HepG2 (cell line): ENCODE measurements at regions not wholly inside any gene's neighbourhood (a gene's known extent, or its start where the extent isn't known, plus 50 kb on each side); places are given as distances from the start of the nearest gene placed in this dataset.

Source experiments
- CAMTA2 ChIP-seq: sonication (generic); formaldehyde crosslinking; IDR thresholded peaks from 2 replicates; pipeline ENCODE4 v1.4.0; 2020; ENCODE audit warnings: mild to moderate bottlenecking, missing genetic modification reagents, borderline replicate concordance
- CBX5 ChIP-seq: sonication (generic); formaldehyde crosslinking; IDR thresholded peaks from 2 replicates; pipeline ENCODE4 v1.4.0; 2020; ENCODE audit warnings: missing genetic modification reagents, borderline replicate concordance
- DR1 ChIP-seq: sonication (generic); formaldehyde crosslinking; IDR thresholded peaks from 2 replicates; pipeline ENCODE4 v1.8.0; 2021; ENCODE audit warnings: mild to moderate bottlenecking, missing genetic modification reagents, inconsistent platforms
- HNRNPUL1 ChIP-seq: fragments of 200-400 bp; formaldehyde crosslinking; IDR thresholded peaks from 2 replicates; pipeline ENCODE4 v1.6.1; 2017; ENCODE audit warnings: low read depth, mild to moderate bottlenecking, low read length, moderate library complexity
- KAT2B ChIP-seq: fragments of 150-350 bp; IDR thresholded peaks from 2 replicates; pipeline ENCODE4 v1.6.1; 2014; ENCODE audit warnings: low read depth, low read length, borderline replicate concordance
- NR2F1 ChIP-seq, 2 experiments: fragments of 450-650 bp in 1 of 2; formaldehyde crosslinking in 1 of 2; IDR thresholded peaks; 2 replicates each; pipeline versions ENCODE4 v1.5.0 to v1.6.1; 2016 to 2020; ENCODE audit warnings: mild to moderate bottlenecking in 1 of 2, missing compliant biosample characterization in 1 of 2, missing genetic modification reagents in 1 of 2, moderate library complexity in 1 of 2
- PHB2 ChIP-seq: fragments of 450-650 bp; IDR thresholded peaks from 2 replicates; pipeline ENCODE4 v1.6.1; 2018; ENCODE audit not compliant: partially characterized antibody
- PHF8 ChIP-seq: sonication (generic); formaldehyde crosslinking; IDR thresholded peaks from 2 replicates; pipeline ENCODE4 v1.5.0; 2020; ENCODE audit warnings: missing genetic modification reagents
- TGIF2 ChIP-seq: IDR thresholded peaks from 2 replicates; pipeline ENCODE4 v1.6.1; 2016; ENCODE audit warnings: control low read depth, missing compliant biosample characterization
- ZNF335 ChIP-seq: sonication (generic); formaldehyde crosslinking; IDR thresholded peaks from 2 replicates; pipeline ENCODE4 v1.4.0; 2020; ENCODE audit warnings: missing genetic modification reagents
- ZNF761 ChIP-seq: sonication (generic); formaldehyde crosslinking; conservative IDR thresholded peaks from 2 replicates; pipeline ENCODE4 v1.4.0; 2020; ENCODE audit warnings: mild to moderate bottlenecking, missing genetic modification reagents
- ZNF775 ChIP-seq: sonication (generic); formaldehyde crosslinking; IDR thresholded peaks from 2 replicates; pipeline ENCODE4 v1.4.0; 2020; ENCODE audit warnings: missing genetic modification reagents, mild to moderate bottlenecking, moderate library complexity, borderline replicate concordance
- TF ChIP-seq, protein P1 (sequence below): sonication (generic); formaldehyde crosslinking; conservative IDR thresholded peaks from 2 replicates; pipeline ENCODE4 v1.8.0; 2022; ENCODE audit warnings: mild to moderate bottlenecking, moderate library complexity, missing genetic modification reagents
- TF ChIP-seq, protein P2 (sequence below): sonication (generic); formaldehyde crosslinking; IDR thresholded peaks from 2 replicates; pipeline ENCODE4 v1.4.0; 2020; ENCODE audit warnings: missing genetic modification reagents, borderline replicate concordance
- TF ChIP-seq, protein P3 (sequence below): sonication (generic); formaldehyde crosslinking; IDR thresholded peaks from 2 replicates; pipeline ENCODE4 v1.4.0; 2020; ENCODE audit warnings: missing genetic modification reagents
- TF ChIP-seq, protein P4 (sequence below): sonication (generic); formaldehyde crosslinking; IDR thresholded peaks from 2 replicates; pipeline ENCODE4 v1.8.0; 2022; ENCODE audit warnings: mild to moderate bottlenecking, missing genetic modification reagents, borderline replicate concordance
- TF ChIP-seq, protein P5 (sequence below): sonication (generic); formaldehyde crosslinking; IDR thresholded peaks from 2 replicates; pipeline ENCODE4 v1.4.0; 2020; ENCODE audit warnings: mild to moderate bottlenecking, missing genetic modification reagents

DNA sequence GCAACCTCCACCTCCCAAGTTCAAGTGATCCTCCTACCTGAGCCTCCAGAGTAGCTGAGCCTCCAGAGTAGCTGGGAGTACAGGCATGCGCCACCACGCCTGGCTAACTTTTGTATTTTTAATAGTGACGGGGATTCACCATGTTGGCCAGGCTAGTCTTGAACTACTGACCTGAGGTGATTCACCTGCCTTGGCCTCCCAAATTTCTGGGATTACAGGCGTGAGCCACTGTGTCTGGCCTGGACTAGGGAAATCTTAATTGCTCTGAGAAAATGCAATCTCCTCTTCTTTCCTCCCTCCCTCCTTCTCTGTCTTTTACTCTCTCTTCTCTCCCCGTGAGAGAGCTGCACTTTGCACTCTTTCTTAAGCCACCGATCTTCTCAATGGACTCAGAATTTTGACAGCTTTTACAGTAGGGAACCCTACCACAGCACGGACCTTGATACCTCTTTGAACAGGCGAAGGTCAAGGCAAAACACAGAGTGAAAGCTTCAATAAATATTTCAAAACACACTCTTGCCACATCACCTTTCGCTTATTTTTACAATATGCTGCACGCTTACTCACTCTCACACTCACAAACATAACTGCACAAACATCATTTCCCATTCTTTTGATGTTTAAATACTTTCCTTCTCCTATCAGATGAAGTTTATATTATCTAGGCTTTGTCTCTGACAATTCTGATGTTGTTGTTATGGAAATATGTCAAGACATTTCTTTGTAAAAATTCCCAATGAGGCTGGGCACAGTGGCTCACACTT is 173.4 kb upstream of the NRP1 start (continued):
- TF ChIP-seq, protein P1, sequence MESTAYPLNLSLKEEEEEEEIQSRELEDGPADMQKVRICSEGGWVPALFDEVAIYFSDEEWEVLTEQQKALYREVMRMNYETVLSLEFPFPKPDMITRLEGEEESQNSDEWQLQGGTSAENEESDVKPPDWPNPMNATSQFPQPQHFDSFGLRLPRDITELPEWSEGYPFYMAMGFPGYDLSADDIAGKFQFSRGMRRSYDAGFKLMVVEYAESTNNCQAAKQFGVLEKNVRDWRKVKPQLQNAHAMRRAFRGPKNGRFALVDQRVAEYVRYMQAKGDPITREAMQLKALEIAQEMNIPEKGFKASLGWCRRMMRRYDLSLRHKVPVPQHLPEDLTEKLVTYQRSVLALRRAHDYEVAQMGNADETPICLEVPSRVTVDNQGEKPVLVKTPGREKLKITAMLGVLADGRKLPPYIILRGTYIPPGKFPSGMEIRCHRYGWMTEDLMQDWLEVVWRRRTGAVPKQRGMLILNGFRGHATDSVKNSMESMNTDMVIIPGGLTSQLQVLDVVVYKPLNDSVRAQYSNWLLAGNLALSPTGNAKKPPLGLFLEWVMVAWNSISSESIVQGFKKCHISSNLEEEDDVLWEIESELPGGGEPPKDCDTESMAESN (CRISPR knock-in tag) = no peak
- TF ChIP-seq ZNF761 (no peak), ZNF335 (no peak), TGIF2 (CRISPR knock-in tag) (no peak), CBX5 (CRISPR knock-in tag) (no peak), KAT2B (no peak), DR1 (CRISPR knock-in tag) (no peak), ZNF775 (CRISPR knock-in tag) (peak; percentile 50; the same call in 1 of the 2 replicates), NR2F1 (CRISPR knock-in tag; IDR thresholded peaks at IDR 0.05) (peak; percentile 74 to 93; a peak in 3 of 4 replicates), PHB2 (no peak), PHF8 (CRISPR knock-in tag) (no peak), HNRNPUL1 (no peak), CAMTA2 (no peak)
- TF ChIP-seq, protein P2, sequence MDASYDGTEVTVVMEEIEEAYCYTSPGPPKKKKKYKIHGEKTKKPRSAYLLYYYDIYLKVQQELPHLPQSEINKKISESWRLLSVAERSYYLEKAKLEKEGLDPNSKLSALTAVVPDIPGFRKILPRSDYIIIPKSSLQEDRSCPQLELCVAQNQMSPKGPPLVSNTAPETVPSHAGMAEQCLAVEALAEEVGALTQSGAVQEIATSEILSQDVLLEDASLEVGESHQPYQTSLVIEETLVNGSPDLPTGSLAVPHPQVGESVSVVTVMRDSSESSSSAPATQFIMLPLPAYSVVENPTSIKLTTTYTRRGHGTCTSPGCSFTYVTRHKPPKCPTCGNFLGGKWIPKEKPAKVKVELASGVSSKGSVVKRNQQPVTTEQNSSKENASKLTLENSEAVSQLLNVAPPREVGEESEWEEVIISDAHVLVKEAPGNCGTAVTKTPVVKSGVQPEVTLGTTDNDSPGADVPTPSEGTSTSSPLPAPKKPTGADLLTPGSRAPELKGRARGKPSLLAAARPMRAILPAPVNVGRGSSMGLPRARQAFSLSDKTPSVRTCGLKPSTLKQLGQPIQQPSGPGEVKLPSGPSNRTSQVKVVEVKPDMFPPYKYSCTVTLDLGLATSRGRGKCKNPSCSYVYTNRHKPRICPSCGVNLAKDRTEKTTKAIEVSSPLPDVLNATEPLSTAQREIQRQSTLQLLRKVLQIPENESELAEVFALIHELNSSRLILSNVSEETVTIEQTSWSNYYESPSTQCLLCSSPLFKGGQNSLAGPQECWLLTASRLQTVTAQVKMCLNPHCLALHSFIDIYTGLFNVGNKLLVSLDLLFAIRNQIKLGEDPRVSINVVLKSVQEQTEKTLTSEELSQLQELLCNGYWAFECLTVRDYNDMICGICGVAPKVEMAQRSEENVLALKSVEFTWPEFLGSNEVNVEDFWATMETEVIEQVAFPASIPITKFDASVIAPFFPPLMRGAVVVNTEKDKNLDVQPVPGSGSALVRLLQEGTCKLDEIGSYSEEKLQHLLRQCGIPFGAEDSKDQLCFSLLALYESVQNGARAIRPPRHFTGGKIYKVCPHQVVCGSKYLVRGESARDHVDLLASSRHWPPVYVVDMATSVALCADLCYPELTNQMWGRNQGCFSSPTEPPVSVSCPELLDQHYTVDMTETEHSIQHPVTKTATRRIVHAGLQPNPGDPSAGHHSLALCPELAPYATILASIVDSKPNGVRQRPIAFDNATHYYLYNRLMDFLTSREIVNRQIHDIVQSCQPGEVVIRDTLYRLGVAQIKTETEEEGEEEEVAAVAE (CRISPR knock-in tag) = peak; percentile 57; the same call in 1 of the 2 replicates
- TF ChIP-seq, protein P3, sequence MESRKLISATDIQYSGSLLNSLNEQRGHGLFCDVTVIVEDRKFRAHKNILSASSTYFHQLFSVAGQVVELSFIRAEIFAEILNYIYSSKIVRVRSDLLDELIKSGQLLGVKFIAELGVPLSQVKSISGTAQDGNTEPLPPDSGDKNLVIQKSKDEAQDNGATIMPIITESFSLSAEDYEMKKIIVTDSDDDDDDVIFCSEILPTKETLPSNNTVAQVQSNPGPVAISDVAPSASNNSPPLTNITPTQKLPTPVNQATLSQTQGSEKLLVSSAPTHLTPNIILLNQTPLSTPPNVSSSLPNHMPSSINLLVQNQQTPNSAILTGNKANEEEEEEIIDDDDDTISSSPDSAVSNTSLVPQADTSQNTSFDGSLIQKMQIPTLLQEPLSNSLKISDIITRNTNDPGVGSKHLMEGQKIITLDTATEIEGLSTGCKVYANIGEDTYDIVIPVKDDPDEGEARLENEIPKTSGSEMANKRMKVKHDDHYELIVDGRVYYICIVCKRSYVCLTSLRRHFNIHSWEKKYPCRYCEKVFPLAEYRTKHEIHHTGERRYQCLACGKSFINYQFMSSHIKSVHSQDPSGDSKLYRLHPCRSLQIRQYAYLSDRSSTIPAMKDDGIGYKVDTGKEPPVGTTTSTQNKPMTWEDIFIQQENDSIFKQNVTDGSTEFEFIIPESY (CRISPR knock-in tag) = no peak
- TF ChIP-seq, protein P4, sequence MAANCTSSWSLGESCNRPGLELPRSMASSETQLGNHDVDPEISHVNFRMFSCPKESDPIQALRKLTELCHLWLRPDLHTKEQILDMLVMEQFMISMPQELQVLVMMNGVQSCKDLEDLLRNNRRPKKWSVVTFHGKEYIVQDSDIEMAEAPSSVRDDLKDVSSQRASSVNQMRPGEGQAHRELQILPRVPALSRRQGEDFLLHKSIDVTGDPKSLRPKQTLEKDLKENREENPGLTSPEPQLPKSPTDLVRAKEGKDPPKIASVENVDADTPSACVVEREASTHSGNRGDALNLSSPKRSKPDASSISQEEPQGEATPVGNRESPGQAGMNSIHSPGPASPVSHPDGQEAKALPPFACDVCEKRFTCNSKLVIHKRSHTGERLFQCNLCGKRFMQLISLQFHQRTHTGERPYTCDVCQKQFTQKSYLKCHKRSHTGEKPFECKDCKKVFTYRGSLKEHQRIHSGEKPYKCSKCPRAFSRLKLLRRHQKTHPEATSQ (CRISPR knock-in tag) = no peak
- TF ChIP-seq, protein P5, sequence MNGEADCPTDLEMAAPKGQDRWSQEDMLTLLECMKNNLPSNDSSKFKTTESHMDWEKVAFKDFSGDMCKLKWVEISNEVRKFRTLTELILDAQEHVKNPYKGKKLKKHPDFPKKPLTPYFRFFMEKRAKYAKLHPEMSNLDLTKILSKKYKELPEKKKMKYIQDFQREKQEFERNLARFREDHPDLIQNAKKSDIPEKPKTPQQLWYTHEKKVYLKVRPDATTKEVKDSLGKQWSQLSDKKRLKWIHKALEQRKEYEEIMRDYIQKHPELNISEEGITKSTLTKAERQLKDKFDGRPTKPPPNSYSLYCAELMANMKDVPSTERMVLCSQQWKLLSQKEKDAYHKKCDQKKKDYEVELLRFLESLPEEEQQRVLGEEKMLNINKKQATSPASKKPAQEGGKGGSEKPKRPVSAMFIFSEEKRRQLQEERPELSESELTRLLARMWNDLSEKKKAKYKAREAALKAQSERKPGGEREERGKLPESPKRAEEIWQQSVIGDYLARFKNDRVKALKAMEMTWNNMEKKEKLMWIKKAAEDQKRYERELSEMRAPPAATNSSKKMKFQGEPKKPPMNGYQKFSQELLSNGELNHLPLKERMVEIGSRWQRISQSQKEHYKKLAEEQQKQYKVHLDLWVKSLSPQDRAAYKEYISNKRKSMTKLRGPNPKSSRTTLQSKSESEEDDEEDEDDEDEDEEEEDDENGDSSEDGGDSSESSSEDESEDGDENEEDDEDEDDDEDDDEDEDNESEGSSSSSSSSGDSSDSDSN = no peak
